ENCODE measurements at regions not wholly inside any gene's neighbourhood (a gene's known extent, or its start where the extent isn't known, plus 50 kb on each side); places are given as distances from the start of the nearest gene placed in this dataset.

- DNase-seq (ENCODE audit: low read depth, low spot score): no peak
- no peak overlapping the region for H3K27ac ChIP-seq
Observed at GRCh38 chr12:46459861-46460545, 87.4 kb upstream of the SLC38A2 start.

DNA sequence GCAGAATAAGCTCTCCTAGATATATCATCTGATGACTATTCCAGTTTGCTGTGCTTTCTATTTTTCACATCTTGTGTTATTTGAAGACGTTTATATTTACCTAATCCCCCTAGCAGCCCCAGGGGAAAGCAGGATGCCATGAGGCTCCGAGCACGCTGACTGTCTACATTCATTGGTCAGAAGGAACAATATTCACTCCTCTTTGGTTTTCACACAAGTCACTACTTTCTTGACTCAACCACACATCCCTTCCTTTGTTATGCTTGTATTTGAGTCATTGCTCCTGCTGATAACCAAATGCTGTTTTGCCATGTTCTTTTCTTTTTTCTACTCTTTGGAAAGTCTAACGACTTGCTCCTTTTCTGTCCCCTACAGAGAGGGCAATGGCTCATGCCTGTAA lies 86.5 kb upstream of the SLC38A2 start:
- no peak for DNase-seq (ENCODE audit: low read depth, low spot score)

GRCh38 chr12:46458500-46459102 lies 86.0 kb upstream of the SLC38A2 start:
- DNase-seq (ENCODE audit: low read depth, low spot score): no peak
- no peak overlapping the region for H3K27ac ChIP-seq

More for the DNA sequence above, 86.5 kb upstream of the SLC38A2 start:
- no peak overlapping the region for H3K27ac ChIP-seq

GRCh38 chr12:46457958-46458357 lies 85.4 kb upstream of the SLC38A2 start:
- H3K27ac ChIP-seq: no peak overlapping the region
- no peak for DNase-seq (ENCODE audit: low read depth, low spot score)

- DNase-seq (ENCODE audit: low read depth, low spot score): no peak
- peak overlapping the region; percentile 99 for H3K27ac ChIP-seq
Observed at GRCh38 chr12:46456356-46457334, 84.1 kb upstream of the SLC38A2 start.

GRCh38 chr12:46455648-46456352 lies 83.2 kb upstream of the SLC38A2 start:
- peak overlapping the region; percentile 99 for H3K27ac ChIP-seq
- DNase-seq (ENCODE audit: low read depth, low spot score): no peak

- no peak for DNase-seq (ENCODE audit: low read depth, low spot score)
Observed at GRCh38 chr12:46454981-46455380, 82.4 kb upstream of the SLC38A2 start.

DNA sequence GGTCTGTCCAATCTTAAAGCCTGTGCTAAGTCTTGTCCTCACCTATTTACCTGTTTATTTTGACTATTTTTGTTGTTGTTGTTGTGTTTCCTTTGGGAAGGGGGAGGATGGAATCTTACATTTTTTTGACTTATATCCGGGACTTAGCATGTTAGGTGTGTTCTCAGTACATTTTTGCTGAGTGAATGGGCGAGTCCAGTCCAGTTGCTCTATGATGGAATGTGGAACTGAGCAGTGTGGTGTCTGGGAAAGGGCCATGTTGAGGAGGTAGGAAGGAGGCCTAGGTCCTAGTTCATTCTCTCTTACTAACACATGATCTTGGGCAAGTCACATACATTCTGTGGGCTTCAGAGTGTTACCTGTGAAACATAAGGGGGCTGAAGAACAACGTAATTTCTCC lies 80.9 kb upstream of the SLC38A2 start:
- DNase-seq (ENCODE audit: low read depth, low spot score): no peak
- H3K27ac ChIP-seq: peak overlapping the region; percentile 99

More at GRCh38 chr12:46454981-46455380, 82.4 kb upstream of the SLC38A2 start:
- H3K27ac ChIP-seq: peak overlapping the region; percentile 99

DNA sequence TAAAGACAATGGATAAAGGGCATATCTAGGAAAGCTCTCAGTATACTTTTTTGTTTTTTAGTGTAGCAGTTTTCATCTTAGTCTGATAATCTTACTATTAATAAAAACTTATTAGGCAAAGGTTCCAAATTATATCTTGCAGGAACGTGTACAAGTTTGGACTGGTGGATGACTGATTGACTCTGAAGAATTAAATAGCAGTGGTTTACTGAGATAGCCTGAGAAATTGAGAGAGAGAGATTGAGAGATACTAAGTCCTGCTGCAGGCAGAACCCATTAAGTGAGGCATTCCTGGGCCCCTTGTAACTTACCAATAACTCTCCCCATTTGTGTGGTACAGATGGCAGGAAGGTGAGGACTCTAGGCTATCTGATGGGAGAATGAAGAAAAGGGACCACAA lies 80.2 kb upstream of the SLC38A2 start:
- H3K27ac ChIP-seq: peak overlapping the region; percentile 99

DNA sequence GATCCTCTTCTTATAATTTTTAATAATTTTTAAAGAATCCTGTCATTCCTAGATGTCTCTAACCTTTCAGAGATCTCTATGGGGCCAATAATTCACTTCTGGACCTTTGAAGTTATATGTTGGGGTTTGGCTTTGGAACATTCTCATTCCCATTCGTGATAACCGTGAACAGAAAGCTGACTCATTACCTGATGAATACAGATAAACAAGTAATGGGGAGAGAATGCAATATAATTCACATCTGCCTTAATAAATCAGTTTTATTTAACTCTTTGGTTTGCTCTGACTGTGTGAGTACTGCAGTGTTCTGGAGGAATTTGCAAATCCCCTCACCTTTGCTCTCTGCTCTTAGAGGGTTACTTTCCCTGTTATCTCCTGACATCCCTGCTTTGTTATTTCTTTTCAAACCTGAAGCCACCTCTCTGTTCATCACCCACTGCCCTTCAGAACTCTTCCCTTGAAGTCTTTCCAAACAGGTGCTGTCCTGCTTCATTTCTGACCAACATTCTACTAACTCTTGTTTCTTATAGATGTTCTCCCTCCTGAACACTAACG lies 79.6 kb upstream of the SLC38A2 start:
- peak overlapping the region; percentile 99 for H3K27ac ChIP-seq
- DNase-seq (ENCODE audit: low read depth, low spot score): no peak

More for the DNA sequence above, 80.2 kb upstream of the SLC38A2 start:
- no peak for DNase-seq (ENCODE audit: low read depth, low spot score)

- no peak for DNase-seq (ENCODE audit: low read depth, low spot score)
Observed at GRCh38 chr12:46451276-46452021, 78.9 kb upstream of the SLC38A2 start.

GRCh38 chr12:46450279-46450748 lies 77.7 kb upstream of the SLC38A2 start:
- H3K27ac ChIP-seq: peak overlapping the region; percentile 99
- DNase-seq (ENCODE audit: low read depth, low spot score): no peak

More at GRCh38 chr12:46451276-46452021, 78.9 kb upstream of the SLC38A2 start:
- peak overlapping the region; percentile 99 for H3K27ac ChIP-seq

GRCh38 chr12:46449856-46450255 lies 77.3 kb upstream of the SLC38A2 start:
- peak overlapping the region; percentile 99 for H3K27ac ChIP-seq
- no peak for DNase-seq (ENCODE audit: low read depth, low spot score)

DNA sequence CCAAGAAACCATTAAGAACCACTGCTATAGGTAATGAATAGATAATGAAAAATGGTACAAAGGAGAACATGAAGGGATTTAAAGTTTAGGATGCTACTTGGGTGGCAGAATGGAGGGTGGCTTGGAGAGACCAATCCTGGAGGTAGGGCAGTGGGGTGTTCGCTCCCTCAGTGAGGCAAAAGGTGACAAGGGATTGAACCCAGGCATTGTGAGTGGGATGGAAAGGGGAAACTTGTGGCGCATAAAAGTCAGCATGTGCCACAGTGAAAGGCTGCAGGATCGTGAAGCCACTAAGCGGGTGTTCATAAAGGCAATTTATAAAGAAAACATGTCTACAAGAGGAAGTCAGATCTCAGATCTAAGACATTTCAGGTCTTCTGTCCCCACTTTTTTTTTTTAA lies 76.7 kb upstream of the SLC38A2 start:
- DNase-seq (ENCODE audit: low read depth, low spot score): no peak
- H3K27ac ChIP-seq: no peak overlapping the region

- H3K27ac ChIP-seq: peak overlapping the region; percentile 98
- DNase-seq (ENCODE audit: low read depth, low spot score): no peak
Observed at GRCh38 chr12:46446645-46447044, 74.1 kb upstream of the SLC38A2 start.

DNA sequence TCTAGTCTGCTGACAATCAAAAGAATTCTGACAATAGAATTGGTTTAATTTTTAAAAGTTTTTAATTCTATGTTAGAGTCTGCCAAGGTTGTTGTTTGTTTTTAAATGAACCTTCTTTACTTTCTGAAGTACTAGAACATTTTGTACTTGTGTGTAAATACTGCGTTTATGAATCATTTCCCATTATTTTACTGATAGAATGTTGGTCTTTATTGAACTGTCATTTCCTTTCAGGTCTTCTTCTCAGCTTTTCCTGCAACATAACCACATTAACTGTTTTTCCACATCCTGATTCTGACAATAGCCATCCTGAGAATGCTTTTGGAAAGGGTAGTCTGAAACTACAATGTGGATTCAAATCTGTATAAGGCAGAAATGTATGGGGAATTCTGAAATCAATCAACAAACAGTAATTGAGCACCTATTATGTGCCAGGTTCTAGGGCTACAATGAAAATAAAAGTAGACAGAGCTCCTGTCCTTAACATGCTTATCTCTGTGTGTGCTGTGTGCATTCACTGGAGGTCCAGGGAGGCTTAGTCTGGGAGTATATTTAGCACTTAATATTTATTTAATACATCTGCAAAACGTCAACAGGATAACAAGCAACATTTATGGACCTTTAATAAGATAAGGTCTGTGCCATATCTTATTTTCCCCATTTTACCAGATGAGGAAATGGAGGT lies 73.1 kb upstream of the SLC38A2 start:
- no peak for DNase-seq (ENCODE audit: low read depth, low spot score)
- H3K27ac ChIP-seq: peak overlapping the region; percentile 98

DNA sequence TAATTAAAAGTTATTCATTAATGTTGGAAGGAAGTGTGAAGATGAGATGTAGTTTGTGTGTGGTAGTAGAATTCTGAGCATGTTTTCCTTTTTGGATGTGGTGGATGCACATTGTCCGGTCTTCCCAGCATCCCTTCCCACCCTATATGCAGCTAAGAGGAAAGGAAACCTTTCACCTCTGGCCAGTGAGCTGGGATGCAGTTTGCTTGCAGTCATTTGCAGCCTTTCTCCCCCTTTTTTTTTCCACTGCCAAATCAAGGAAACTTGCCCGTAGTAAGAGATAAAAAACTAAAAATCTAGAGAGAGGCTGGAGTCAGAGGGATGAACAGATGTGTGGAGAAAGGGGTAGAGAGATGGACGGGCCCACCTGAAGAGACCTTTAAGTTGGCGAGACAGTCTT lies 72.5 kb upstream of the SLC38A2 start:
- no peak for DNase-seq (ENCODE audit: low read depth, low spot score)
- peak overlapping the region; percentile 98 for H3K27ac ChIP-seq

GRCh38 chr12:46443594-46444263 lies 71.2 kb upstream of the SLC38A2 start:
- H3K27ac ChIP-seq: peak overlapping the region; percentile 98
- no peak for DNase-seq (ENCODE audit: low read depth, low spot score)
